ENCODE measurements at regions not wholly inside any gene's neighbourhood (a gene's known extent, or its start where the extent isn't known, plus 50 kb on each side); places are given as distances from the start of the nearest gene placed in this dataset.

GRCh38 chr6:164533045-164533362, 776.4 kb downstream of the C6orf118 start:
- no peak for DNase-seq (ENCODE audit: low read depth)
- no peak overlapping the region for H3K4me3 ChIP-seq (ENCODE audit: control insufficient read depth, low read depth, low read length)
- no peak for TF ChIP-seq CTCF (IDR thresholded peaks at IDR 0.05; ENCODE audit: control insufficient read depth, insufficient read depth, low read depth, low read length, missing control alignments)

- no peak overlapping the region for H3K4me3 ChIP-seq (ENCODE audit: control insufficient read depth, low read depth, low read length)
- DNase-seq (ENCODE audit: low read depth): no peak
- no peak for TF ChIP-seq CTCF (IDR thresholded peaks at IDR 0.05; ENCODE audit: control insufficient read depth, insufficient read depth, low read depth, low read length, missing control alignments)
Observed at GRCh38 chr6:164532198-164533044, 777.0 kb downstream of the C6orf118 start.

GRCh38 chr6:164531736-164532135, 777.7 kb downstream of the C6orf118 start:
- no peak for DNase-seq (ENCODE audit: low read depth)
- TF ChIP-seq CTCF (IDR thresholded peaks at IDR 0.05; ENCODE audit: control insufficient read depth, insufficient read depth, low read depth, low read length, missing control alignments): no peak
- no peak overlapping the region for H3K4me3 ChIP-seq (ENCODE audit: control insufficient read depth, low read depth, low read length)

- H3K4me3 ChIP-seq (ENCODE audit: control insufficient read depth, low read depth, low read length): no peak overlapping the region
- no peak for TF ChIP-seq CTCF (IDR thresholded peaks at IDR 0.05; ENCODE audit: control insufficient read depth, insufficient read depth, low read depth, low read length, missing control alignments)
- DNase-seq (ENCODE audit: low read depth): no peak
Observed at GRCh38 chr6:164528539-164528938, 780.9 kb downstream of the C6orf118 start.

- TF ChIP-seq CTCF (IDR thresholded peaks at IDR 0.05; ENCODE audit: control insufficient read depth, insufficient read depth, low read depth, low read length, missing control alignments): no peak
- H3K4me3 ChIP-seq (ENCODE audit: control insufficient read depth, low read depth, low read length): no peak overlapping the region
- DNase-seq (ENCODE audit: low read depth): no peak
Observed at GRCh38 chr6:164523087-164523654, 786.2 kb downstream of the C6orf118 start.

GRCh38 chr6:164520916-164521315, 788.5 kb downstream of the C6orf118 start:
- no peak for TF ChIP-seq CTCF (IDR thresholded peaks at IDR 0.05; ENCODE audit: control insufficient read depth, insufficient read depth, low read depth, low read length, missing control alignments)
- no peak overlapping the region for H3K4me3 ChIP-seq (ENCODE audit: control insufficient read depth, low read depth, low read length)
- no peak for DNase-seq (ENCODE audit: low read depth)

Data from AG09309 (cell line).